ENCODE measurements at regions not wholly inside any gene's neighbourhood (a gene's known extent, or its start where the extent isn't known, plus 50 kb on each side); places are given as distances from the start of the nearest gene placed in this dataset.

DNA sequence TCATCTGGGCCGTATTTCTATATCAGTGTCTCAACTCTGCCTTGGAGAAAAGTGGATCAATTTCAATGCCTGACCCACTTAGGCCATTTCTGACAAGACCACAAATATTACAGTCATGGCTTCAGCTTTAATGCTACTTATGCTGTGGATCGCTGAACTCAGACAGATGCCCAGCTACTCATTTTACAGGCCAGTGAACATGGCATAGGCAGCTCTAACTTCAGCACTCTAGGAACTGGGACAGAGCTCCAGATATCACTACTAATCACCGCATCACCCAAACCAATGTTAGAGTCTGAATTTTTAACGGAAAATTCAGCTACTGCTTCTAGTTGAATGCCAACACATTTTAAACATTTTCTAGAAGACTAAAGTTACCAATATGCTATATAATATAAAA lies 809.6 kb upstream of the FRG1 start:
- TF ChIP-seq, protein P1, sequence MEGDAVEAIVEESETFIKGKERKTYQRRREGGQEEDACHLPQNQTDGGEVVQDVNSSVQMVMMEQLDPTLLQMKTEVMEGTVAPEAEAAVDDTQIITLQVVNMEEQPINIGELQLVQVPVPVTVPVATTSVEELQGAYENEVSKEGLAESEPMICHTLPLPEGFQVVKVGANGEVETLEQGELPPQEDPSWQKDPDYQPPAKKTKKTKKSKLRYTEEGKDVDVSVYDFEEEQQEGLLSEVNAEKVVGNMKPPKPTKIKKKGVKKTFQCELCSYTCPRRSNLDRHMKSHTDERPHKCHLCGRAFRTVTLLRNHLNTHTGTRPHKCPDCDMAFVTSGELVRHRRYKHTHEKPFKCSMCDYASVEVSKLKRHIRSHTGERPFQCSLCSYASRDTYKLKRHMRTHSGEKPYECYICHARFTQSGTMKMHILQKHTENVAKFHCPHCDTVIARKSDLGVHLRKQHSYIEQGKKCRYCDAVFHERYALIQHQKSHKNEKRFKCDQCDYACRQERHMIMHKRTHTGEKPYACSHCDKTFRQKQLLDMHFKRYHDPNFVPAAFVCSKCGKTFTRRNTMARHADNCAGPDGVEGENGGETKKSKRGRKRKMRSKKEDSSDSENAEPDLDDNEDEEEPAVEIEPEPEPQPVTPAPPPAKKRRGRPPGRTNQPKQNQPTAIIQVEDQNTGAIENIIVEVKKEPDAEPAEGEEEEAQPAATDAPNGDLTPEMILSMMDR (IDR thresholded peaks at IDR 0.05; ENCODE audit: low read depth, low read length) = no peak
- no peak for TF ChIP-seq EZH2phosphoT487 (IDR thresholded peaks at IDR 0.05; ENCODE audit: low read depth)
